ENCODE measurements at regions not wholly inside any gene's neighbourhood (a gene's known extent, or its start where the extent isn't known, plus 50 kb on each side); places are given as distances from the start of the nearest gene placed in this dataset.
"Not testable (repeated sequence)": the region's sequence is repeated elsewhere in the genome, so short reads cannot be mapped to it uniquely, and the experiment has no call there.

DNA sequence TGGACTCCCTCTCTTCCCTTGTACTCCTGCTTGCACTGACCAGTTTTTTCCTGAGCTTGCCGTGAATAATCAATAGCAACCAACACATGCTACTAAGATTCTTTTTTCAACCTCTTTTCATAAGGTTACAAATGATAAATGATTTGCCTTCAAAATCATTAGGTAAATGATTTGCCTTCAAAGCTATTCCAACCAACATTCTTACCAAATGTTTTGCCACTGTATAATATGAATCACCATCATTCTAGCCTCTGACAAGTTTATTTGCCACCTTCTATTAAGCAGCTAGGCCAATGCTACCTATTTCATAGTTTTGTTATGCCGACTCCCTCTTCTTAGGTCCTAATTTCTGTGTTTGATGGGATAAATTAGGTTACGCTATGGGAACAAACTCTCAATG lies 385.1 kb downstream of the DTWD2 start:
- no peak for DNase-seq

DNA sequence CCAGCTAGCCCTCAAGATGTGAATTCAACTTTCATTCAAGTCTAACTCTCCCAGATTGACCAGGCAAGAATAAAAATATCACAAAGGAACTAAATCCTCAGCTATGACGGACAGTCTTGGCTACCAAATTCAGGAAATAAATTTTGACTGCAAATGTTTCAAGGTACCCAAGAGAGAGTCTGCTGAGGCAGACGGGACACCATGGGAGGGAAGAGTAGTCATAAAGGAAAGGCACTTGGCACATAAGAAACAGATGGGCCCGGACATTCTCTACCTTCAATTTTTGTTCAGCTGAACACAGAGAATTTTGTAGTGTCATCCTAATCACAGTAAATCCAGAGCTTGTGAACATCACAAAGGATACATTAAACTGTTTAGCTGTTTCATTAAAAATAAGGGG lies 390.0 kb downstream of the DTWD2 start:
- no peak for DNase-seq

DNA sequence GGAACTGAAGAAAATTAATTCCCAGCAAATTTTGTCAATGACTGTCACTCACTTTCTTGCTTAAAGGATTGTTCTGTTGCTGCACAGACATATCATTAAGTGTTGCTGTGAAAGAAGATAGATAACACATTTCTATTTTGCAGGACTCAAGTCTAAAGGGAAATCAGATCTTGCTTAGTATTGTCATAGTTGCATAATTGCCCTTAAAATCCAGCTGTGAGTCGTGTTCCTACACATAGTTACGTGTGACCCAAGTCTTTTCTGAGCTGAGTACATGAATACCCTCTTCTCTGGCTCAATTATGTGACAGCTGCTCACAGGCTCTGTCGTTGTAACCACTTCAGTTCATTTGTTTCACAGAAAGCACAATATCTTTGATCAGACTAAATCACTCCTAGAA lies 390.8 kb downstream of the DTWD2 start:
- no peak for DNase-seq

DNA sequence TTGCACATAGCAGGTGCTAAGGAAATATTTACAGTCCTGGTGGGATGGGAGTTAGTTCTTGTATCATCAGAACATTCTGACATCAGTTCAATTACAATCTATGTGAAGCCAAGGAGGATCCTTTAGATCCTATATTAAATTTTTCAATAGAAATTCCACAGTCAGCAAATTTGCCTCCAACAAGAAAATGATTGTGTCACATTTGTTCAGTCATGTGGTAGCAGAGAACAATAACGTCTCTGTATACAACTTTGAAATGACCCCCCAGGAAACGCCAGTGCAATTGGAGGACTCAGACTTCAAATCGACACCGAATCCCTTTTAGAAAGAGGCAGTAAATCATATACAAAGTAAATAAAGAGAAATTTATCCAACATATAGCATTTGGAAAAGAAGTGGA lies 392.1 kb downstream of the DTWD2 start:
- no peak for DNase-seq

DNA sequence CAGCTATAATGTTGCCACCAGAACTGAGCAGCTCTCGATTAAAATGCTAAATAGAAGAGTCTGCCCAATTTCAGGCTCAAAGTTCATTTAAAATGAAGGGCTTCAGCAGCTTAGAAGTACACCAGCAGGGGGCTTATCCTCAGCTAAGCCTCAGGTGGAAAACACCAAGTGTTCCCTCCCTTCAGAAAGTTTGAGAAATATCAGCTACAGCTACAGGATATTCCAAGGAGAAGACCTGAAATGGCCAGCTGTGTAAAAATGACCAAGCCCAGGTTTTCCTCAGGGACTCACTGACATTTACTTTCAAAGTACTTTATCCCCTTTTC lies 395.4 kb downstream of the DTWD2 start:
- DNase-seq: no peak

DNA sequence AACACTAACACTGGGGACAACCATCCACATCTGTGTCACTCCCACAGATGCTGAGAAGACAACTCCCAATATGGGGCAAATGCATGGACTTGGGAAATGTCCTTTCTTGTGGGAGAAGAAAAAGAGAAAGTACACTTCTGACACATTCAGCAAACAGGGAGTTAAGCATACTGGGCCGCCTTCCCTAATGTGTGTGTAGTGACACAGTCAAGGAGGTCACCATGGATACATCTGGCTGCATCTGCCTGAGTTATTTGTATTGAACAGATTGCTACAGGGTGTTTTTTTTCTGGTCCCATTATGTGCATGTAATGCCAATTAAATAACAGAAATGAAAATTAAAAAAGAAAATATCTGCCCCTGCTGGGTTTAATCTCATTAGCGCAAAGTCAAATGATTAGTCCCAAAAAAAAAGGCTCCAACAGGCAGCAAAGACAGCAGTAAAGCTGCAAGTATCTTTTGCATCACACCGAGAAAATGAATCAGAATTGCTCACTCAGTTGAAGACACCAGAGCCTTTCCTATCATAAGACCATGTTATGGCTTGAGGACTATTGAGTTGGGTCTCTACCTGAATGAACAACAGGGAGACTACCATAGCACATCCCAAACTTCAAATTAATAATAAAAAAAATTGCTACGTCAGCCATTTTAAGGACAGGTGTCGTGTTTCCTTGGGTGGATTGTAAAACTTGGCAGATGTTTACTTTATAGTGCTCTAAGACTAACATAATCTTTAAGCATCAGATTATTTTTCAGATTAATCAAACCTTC lies 395.9 kb downstream of the DTWD2 start:
- no peak for DNase-seq

DNA sequence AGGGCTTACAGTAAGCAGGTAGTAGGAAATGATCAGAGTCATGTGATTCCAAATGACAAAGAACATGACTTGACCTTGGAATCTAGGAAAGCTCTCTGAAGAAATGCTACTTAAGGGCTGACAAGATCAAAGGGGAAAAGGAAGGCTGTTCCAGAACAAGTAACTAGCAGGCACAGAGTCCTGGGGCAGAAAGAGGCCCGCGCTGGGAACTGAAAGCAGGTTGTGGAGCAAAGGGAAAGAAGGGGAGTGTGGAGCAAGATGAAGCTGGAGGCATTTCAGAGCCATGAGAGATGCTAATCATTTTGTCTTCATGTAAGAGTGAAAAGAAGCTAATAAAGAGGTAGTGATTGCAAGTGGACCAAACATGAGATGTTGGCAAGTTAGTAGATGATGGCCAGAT lies 397.5 kb downstream of the DTWD2 start:
- DNase-seq: no peak

DNA sequence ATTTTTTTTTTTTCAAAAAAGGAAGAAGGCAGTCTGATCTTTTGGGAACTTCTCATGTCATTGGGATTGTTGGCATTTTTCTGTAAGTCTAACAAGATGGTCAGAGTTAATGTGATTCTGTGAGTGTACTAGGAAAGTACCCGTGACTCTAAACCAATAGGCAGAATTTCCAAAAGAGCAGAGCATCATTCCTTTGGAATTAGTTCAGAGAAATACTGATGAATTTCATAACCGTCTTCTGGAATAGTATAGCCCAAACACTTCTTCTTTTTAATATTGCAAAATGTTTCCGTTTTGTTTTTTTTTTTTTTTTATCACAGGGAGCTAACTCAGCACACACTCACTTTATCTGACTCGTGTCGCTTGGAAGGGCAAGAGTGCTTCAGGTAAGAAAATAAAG lies 407.4 kb downstream of the DTWD2 start:
- DNase-seq: no peak

DNA sequence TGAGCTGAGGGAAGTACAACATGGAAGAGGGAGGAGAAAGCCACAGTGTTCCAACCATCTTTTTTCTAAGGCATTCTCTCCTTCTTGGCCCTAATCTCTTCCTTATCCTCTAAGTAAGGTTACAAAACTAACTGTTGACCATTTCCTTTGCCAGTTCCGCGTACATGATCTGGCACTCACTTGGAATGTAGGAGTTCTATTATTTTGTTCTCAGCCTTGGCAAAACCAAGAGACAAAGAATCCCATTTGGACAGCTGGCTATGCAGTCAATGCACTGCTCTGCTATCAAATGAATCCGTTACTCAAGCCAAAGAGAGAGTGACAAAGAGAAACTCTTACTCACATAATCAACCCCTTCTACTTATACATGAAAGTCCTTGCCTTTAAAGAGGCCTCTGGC lies 410.3 kb downstream of the DTWD2 start:
- no peak for DNase-seq

DNA sequence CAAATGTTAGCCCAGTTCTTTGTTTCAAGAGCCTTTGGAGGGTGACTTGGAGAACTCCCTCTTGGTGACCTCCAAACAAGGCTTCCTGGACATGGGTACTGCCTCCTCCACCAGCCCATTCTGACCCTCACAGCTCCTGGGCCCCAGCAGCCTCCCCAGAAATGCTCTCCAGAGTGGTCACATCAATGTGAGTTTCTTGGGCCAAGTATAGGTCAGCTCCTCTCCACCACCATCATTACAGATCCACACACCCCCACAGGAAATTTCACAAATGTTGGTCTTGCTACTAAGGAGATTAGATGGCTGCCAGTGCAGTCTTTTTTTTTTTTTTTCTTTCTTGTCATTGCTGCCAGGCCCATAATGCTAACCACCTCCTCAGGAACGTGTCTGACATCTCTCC lies 410.7 kb downstream of the DTWD2 start:
- DNase-seq: no peak

DNA sequence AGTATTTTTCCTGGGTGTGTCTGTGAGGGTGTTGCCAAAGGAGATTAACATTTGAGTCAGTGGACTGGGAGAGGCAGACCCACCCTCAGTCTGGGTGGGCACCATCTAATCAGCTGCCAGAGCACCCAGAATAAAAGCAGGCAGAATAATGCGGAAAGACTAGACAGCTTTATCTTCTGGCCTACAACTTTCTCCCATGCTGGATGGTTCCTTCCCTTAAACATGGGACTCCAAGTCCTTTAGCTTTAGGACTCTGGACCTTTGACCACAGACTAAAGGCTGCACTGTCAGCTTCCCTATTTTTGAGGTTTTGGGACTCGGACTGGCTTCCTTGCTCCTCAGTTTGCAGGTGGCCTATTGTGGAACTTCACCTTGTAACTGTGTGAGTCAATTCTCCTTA lies 418.1 kb downstream of the DTWD2 start:
- not testable (repeated sequence) for DNase-seq

DNA sequence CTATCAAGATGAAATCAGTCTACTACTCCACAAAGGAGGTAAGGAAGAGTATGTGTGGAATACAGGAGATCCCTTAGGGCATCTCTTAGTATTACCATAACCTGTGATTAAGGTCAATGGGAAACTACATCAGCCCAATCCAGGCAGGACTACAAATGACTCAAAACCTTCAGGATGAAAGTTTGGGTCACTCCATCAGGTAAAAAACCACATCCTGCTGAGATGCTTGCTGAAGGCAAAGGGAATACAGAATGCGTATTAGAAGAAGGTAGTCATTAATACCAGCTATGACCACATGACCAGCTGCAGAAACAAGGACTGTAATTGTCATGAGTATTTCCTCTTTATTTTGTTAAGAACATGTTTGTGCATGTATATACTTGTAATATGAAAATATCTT lies 418.8 kb downstream of the DTWD2 start:
- DNase-seq: not testable (repeated sequence)

DNA sequence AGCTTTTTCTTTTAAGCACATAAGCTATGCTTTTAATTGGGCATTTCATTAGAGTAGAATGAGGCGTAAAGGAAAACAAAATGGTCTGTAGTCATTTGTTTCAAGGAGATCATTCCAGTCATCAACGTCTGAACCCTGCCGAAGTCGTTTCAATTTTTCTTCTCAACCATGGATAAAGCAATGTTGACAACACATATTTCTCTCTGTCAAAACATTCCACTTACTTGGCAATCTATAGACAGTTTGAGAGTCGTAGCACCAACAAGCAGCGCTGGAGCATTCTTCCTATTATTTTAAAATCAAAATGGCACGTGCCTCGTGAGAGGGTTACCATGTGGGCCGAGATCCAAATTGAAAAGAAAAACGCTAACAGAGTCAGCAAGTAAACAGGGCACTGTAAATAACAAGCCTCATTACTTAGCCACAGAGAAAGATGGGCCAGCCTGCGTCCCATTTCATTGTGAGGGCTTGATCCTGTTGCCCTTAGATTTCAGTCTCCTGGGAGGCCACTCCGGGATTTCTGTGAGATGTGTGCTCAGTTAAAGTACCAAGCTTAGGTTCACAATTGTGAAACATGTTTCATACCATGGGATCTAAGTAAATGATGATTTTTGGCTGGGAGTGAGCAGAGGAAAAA lies 422.9 kb downstream of the DTWD2 start:
- no peak for DNase-seq

DNA sequence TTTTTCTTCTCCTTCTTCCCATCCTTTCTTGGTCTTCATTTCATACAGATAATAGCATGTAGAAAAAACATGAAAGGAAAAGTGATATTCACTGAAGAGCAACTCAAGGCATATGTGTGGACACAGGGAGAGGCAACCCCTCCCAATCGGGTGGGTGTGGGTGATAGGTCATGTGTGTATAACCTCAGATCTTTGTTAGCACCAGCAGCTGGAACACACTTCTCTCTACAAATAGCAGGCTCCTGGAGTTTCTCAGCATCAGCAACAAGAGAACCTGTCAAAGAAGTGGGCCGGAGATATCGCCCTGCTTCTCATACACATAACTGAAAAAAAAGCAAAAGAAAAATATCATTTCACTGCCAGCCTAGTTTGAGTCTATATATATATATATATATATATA lies 426.4 kb downstream of the DTWD2 start:
- no peak for DNase-seq

DNA sequence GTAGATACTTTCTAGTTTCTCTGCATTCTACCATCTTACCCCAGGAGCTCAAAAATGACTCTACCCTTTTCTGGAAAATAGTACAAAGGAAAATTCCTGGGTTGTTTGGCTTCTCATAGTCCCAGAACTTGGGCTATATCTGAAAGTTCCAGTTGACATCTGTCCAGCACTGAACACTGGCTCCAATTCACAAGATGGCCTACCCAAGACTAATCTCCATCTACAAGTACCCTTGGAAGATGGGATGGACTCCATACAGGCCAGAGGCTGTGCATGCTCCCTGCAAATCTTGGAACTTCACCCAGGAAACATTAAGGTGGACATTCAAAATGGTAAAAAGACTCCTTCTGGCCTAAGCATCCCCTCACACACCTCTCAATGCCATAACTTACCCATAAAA lies 427.1 kb downstream of the DTWD2 start:
- no peak for DNase-seq

DNA sequence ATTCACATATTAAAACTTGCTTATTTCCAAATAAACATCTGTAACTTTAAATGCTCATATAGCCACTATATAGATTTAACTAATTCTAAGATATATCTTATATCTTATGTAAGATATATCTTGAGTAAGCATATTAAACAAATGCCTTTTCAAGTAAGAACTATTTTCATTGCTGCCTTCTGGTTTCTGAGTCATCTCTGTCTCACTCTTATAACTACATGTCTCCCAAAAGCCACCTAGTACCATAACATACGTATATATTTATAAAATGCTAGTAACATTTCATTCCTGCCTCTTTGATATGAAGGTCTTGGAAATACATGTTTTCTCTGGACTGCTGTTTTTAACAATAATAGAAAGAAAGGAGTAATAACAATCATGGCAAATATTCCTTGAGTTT lies 429.5 kb downstream of the DTWD2 start:
- DNase-seq: no peak

DNA sequence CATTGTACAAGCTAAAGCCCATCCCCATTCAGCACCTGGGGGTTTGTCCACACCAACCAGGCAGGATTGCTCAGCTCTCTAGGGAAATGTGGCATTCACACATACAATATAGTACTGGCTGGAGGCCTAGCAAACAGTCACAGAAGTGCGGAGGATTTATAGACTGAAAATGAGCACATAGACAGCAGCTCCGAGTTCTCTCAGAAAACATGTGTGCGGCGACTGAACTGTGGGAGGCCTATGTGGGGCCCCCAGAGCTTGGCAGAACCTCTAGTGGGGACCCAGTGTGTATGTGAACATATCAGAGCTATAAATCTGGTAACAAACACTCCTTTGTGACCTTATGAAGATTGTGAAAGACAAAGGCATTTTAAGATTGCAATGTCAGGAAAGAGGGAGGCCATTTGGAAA lies 431.1 kb downstream of the DTWD2 start:
- DNase-seq: no peak

DNA sequence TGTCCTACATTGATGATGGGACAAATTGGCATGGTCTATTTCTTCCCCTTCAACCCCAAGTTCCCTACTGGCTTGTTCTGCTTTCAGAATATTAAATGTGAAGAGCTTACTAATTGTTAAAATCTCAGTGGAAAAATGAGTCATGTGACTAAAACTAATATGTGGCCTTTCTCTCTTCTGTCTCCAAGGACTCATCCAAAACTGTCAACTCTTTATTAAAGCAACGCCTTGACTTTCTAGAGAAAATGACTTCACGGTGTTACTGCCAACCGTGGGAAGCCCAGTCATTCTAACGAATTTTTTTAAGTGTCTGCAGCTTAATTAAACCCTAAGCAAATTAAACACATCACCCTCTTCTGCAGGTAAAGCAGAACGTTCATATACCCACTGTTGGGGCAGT lies 431.6 kb downstream of the DTWD2 start:
- DNase-seq: no peak

DNA sequence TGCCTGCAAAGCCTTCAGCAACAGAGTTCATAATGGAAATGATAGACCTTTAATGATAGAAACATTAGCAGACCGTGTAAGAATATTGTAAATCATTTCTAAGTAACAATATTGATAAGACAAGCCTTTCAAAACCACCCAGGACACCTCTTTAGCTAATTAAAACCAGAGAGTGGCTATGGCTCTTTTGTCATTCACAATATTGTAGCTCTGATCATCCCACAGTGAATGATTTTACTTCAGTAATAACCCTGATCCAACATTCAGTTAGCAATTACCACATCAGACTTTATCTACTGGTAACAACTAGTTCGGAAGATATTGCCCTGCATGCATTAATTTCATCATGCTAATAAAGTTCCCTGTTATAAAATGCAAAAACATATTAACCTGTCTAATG lies 432.6 kb downstream of the DTWD2 start:
- DNase-seq: no peak

DNA sequence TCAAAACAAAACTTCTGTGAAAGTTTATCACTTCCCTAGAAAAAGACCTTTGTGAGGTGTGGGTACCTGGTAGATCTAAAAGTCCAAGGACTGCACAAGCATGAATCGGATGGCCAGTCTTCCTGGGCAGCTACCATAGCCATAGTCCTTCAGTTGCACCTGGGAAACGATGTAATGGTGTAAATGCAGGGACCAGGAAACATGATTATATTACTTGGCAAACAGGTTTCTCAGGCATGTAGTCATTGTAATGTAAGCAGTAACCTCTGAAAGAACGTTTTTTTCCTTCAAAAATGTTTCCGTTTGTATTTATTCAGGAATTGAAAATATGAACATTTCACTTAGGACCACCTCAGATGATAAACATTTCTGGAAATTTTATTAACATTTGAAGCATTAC lies 433.4 kb downstream of the DTWD2 start:
- DNase-seq: no peak

DNA sequence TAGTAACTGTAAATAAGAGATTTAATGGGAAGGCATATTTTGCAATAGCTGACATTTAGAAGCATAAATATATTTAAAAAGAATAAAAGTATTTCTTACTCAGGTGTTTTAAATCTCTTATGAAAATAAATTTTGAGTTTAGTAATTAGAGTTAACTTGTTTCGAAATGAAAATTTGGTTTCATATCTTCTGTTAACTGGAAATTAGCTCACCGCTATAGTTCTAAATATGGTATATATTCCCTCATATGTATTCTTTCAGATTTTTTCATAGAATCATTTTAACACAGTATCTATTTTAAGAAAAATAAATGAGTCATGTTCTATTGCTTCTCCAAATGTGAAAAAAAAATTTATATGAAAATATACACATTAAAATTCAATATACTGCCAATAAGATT lies 434.1 kb downstream of the DTWD2 start:
- DNase-seq: no peak

DNA sequence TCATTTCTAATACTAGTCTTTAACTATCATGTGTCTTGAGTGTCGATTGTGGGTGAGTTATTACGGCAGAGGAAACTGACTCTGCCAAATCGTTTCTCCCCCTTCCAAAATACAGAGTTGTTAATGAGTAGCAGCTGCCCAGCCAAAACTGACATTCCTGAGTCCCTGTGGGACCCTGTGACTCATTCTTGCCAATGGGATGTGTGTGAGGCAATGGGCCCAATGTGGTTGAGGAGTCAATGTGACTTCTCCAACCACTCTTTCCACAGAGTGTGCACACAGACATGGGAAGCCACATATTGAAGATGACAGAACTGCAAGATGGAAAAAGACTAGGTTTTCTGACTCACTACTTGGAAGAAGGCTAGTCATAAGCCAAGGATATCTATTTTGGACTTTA lies 434.7 kb downstream of the DTWD2 start:
- peak; percentile 73 for DNase-seq

DNA sequence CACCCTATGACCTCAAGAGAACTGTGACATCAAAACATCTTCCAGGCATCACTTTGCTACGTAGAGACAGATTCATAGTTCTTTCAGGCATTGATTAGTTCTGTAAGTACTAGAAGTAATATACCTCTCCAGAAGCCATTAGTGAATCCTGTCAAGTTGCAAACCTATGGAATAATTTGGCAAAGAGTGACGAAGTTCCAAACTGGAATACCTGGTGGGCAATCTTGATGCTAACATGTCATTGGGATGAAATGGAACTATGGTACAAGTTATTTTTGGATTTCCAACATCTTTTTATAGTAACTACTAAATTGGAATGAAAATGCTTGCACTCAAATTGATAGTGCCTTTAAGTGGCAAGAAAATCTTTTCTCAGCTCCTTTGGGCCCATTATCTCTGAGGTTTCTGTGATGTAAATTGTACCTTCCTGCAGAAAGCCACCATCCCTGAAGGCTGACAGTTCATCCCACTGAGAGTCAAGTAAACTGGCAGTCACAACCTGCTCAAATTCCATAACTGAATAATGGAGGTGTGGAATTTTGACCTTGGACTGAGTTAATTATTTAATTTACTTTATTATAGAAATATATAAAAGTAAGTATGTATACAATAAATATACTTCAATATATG lies 435.5 kb downstream of the DTWD2 start:
- no peak for DNase-seq

DNA sequence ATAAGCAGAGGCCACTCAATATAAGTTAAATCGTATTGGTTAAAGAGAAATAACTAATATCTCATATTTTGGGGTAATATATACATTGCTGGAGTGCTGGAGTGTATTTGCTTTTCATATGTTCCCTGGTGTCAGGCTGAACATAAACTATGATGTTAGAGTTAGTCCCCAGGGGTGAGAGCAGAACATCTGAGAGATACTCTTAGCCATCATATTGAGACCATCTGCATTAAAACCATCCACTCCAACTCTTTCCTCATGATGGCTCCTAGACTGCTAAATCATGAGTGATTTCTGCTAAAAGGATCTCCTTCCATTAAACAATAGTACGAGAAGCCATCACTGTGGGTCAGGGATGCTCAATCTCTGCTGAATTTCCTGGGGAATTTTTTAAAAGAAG lies 436.2 kb downstream of the DTWD2 start:
- DNase-seq: no peak

DNA sequence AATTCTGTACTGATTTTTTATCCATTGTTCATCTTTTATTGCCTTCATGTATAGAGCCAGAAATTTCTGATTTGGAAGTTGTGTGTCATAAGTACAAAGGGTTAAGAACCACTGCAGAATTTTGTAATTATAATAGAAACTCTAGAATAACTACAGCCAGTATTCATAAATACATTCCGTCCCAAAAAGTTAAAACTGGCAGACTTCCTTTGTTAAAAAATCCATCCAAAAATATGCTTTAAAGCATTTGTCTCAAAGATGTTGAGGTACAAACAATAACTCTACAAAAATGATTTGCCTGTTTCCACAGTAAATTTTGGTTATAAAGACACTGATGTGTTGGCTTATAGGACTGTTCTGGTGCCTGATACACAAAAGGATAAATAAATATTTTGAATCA lies 436.6 kb downstream of the DTWD2 start:
- DNase-seq: no peak

All from right forelimb (tissue), 1 donor.